Activated naive CD4-positive, alpha-beta T cell treated with anti-CD3 and anti-CD28 coated beads, Interleukin-2, amount 10 ng/mL, durations not matched to agents 7 days and 5 days (primary cell): ENCODE measurements at regions not wholly inside any gene's neighbourhood (a gene's known extent, or its start where the extent isn't known, plus 50 kb on each side); places are given as distances from the start of the nearest gene placed in this dataset.

Experiments used
- CTCF ChIA-PET: fragments of 350-600 bp; sonication (Branson Sonifier 250); formaldehyde crosslinking; loops from one replicate; lab custom pipeline; 2021; ENCODE audit warnings: antibody characterized with exemption; lab: Charles Lee
- DNase-seq: peaks from one replicate; pipeline ENCODE4 v3.0.0-alpha.2; 2020
- H3K27ac Mint-ChIP-seq: one replicate; pipeline ENCODE4 v1.8.0; 2021; ENCODE audit warnings: mild to moderate bottlenecking, moderate library complexity, mixed read lengths
- H3K27me3 Mint-ChIP-seq: one replicate; pipeline ENCODE4 v1.8.0; 2021; ENCODE audit warnings: mild to moderate bottlenecking, mixed read lengths
- H3K36me3 Mint-ChIP-seq: one replicate; pipeline ENCODE4 v1.8.0; 2021; ENCODE audit warnings: mixed read lengths
- H3K4me1 Mint-ChIP-seq: one replicate; pipeline ENCODE4 v1.8.0; 2021; ENCODE audit warnings: mixed read lengths
- H3K4me3 Mint-ChIP-seq: one replicate; pipeline ENCODE4 v1.8.0; 2021; ENCODE audit warnings: mild to moderate bottlenecking, moderate library complexity, mixed read lengths
- H3K9me3 Mint-ChIP-seq: one replicate; pipeline ENCODE4 v1.8.0; 2021; ENCODE audit warnings: mixed read lengths

GRCh38 chr16:86404678-86405077 is 105.6 kb upstream of the FOXF1 start:
- no peaks in the 10 kb centered on the region for H3K4me1 Mint-ChIP-seq
- no peaks in the 10 kb centered on the region for H3K9me3 Mint-ChIP-seq
- no peaks in the 10 kb centered on the region for H3K36me3 Mint-ChIP-seq
- no peak overlapping the region for H3K27ac Mint-ChIP-seq
- H3K27me3 Mint-ChIP-seq = no peaks in the 10 kb centered on the region
- no peak overlapping the region for H3K4me3 Mint-ChIP-seq
- CTCF ChIA-PET = no interaction called here
- no peak for DNase-seq

GRCh38 chr16:86405319-86405718 is 105.0 kb upstream of the FOXF1 start:
- no peak for DNase-seq
- H3K27ac Mint-ChIP-seq = no peak overlapping the region
- H3K27me3 Mint-ChIP-seq = no peaks in the 10 kb centered on the region
- CTCF ChIA-PET = no interaction called here
- no peak overlapping the region for H3K4me3 Mint-ChIP-seq
- H3K9me3 Mint-ChIP-seq = no peaks in the 10 kb centered on the region
- no peaks in the 10 kb centered on the region for H3K36me3 Mint-ChIP-seq
- no peaks in the 10 kb centered on the region for H3K4me1 Mint-ChIP-seq

GRCh38 chr16:86406056-86406455 is 104.3 kb upstream of the FOXF1 start:
- Mint-ChIP-seq H3K36me3 (no peaks in the 10 kb centered on the region), H3K4me3 (no peak overlapping the region), H3K27ac (no peak overlapping the region), H3K4me1 (no peaks in the 10 kb centered on the region), H3K27me3 (no peaks in the 10 kb centered on the region), H3K9me3 (no peaks in the 10 kb centered on the region)
- no peak for DNase-seq
- CTCF ChIA-PET = no interaction called here

- CTCF ChIA-PET = no interaction called here
- no peaks in the 10 kb centered on the region for H3K4me1 Mint-ChIP-seq
- no peaks in the 10 kb centered on the region for H3K36me3 Mint-ChIP-seq
- H3K9me3 Mint-ChIP-seq = peaks cover 3% of the 10 kb centered on the region
- no peak for DNase-seq
- no peaks in the 10 kb centered on the region for H3K27me3 Mint-ChIP-seq
- no peak overlapping the region for H3K27ac Mint-ChIP-seq
- H3K4me3 Mint-ChIP-seq = no peak overlapping the region
Observed at GRCh38 chr16:86408685-86409084, 101.6 kb upstream of the FOXF1 start.

- Mint-ChIP-seq H3K9me3 (peaks cover 3% of the 10 kb centered on the region), H3K27me3 (no peaks in the 10 kb centered on the region), H3K36me3 (no peaks in the 10 kb centered on the region), H3K4me1 (no peaks in the 10 kb centered on the region), H3K4me3 (no peak overlapping the region), H3K27ac (no peak overlapping the region)
- DNase-seq = no peak
- CTCF ChIA-PET = no interaction called here
Observed at GRCh38 chr16:86410081-86410480, 100.2 kb upstream of the FOXF1 start.

GRCh38 chr16:86410529-86410928 is 99.8 kb upstream of the FOXF1 start:
- Mint-ChIP-seq H3K9me3 (peaks cover 3% of the 10 kb centered on the region), H3K4me3 (no peak overlapping the region), H3K36me3 (no peaks in the 10 kb centered on the region), H3K4me1 (no peaks in the 10 kb centered on the region), H3K27me3 (no peaks in the 10 kb centered on the region), H3K27ac (no peak overlapping the region)
- DNase-seq = no peak
- CTCF ChIA-PET = no interaction called here

GRCh38 chr16:86411897-86412296 is 98.4 kb upstream of the FOXF1 start:
- Mint-ChIP-seq H3K27ac (no peak overlapping the region), H3K4me1 (no peaks in the 10 kb centered on the region), H3K4me3 (no peak overlapping the region), H3K36me3 (no peaks in the 10 kb centered on the region), H3K9me3 (peaks cover 3% of the 10 kb centered on the region), H3K27me3 (no peaks in the 10 kb centered on the region)
- CTCF ChIA-PET = no interaction called here
- DNase-seq = no peak

GRCh38 chr16:86414991-86415740 is 95.2 kb upstream of the FOXF1 start:
- H3K4me3 Mint-ChIP-seq = no peak overlapping the region
- no peaks in the 10 kb centered on the region for H3K27me3 Mint-ChIP-seq
- CTCF ChIA-PET = no interaction called here
- DNase-seq = no peak
- peaks cover 3% of the 10 kb centered on the region for H3K9me3 Mint-ChIP-seq
- H3K4me1 Mint-ChIP-seq = no peaks in the 10 kb centered on the region
- no peak overlapping the region for H3K27ac Mint-ChIP-seq
- no peaks in the 10 kb centered on the region for H3K36me3 Mint-ChIP-seq

- no peaks in the 10 kb centered on the region for H3K27me3 Mint-ChIP-seq
- H3K4me1 Mint-ChIP-seq = no peaks in the 10 kb centered on the region
- CTCF ChIA-PET = no interaction called here
- no peak for DNase-seq
- H3K4me3 Mint-ChIP-seq = no peak overlapping the region
- H3K36me3 Mint-ChIP-seq = no peaks in the 10 kb centered on the region
- no peak overlapping the region for H3K27ac Mint-ChIP-seq
- H3K9me3 Mint-ChIP-seq = peaks cover 4% of the 10 kb centered on the region
Observed at GRCh38 chr16:86418981-86419380, 91.3 kb upstream of the FOXF1 start.

GRCh38 chr16:86419518-86419917 is 90.8 kb upstream of the FOXF1 start:
- Mint-ChIP-seq H3K36me3 (no peaks in the 10 kb centered on the region), H3K27ac (no peak overlapping the region), H3K4me1 (no peaks in the 10 kb centered on the region)

GRCh38 chr16:86421995-86422394 is 88.3 kb upstream of the FOXF1 start:
- Mint-ChIP-seq H3K36me3 (no peaks in the 10 kb centered on the region), H3K9me3 (peaks cover 6% of the 10 kb centered on the region), H3K27ac (no peak overlapping the region), H3K4me1 (no peaks in the 10 kb centered on the region), H3K27me3 (no peaks in the 10 kb centered on the region), H3K4me3 (no peak overlapping the region)
- CTCF ChIA-PET = no interaction called here
- no peak for DNase-seq

More at GRCh38 chr16:86419518-86419917, 90.8 kb upstream of the FOXF1 start:
- CTCF ChIA-PET = no interaction called here
- peaks cover 4% of the 10 kb centered on the region for H3K9me3 Mint-ChIP-seq
- H3K27me3 Mint-ChIP-seq = no peaks in the 10 kb centered on the region
- DNase-seq = no peak
- H3K4me3 Mint-ChIP-seq = no peak overlapping the region

GRCh38 chr16:86424398-86424797 is 85.9 kb upstream of the FOXF1 start:
- no peaks in the 10 kb centered on the region for H3K27me3 Mint-ChIP-seq
- no peak for DNase-seq
- no peaks in the 10 kb centered on the region for H3K4me1 Mint-ChIP-seq
- H3K4me3 Mint-ChIP-seq = no peak overlapping the region
- CTCF ChIA-PET = no interaction called here
- H3K27ac Mint-ChIP-seq = no peak overlapping the region
- no peaks in the 10 kb centered on the region for H3K36me3 Mint-ChIP-seq
- peaks cover 6% of the 10 kb centered on the region for H3K9me3 Mint-ChIP-seq

- Mint-ChIP-seq H3K9me3 (peaks cover 6% of the 10 kb centered on the region), H3K27me3 (no peaks in the 10 kb centered on the region), H3K4me1 (no peaks in the 10 kb centered on the region), H3K4me3 (no peak overlapping the region), H3K27ac (no peak overlapping the region), H3K36me3 (no peaks in the 10 kb centered on the region)
- CTCF ChIA-PET = no interaction called here
- DNase-seq = no peak
Observed at GRCh38 chr16:86424985-86425384, 85.3 kb upstream of the FOXF1 start.

- H3K9me3 Mint-ChIP-seq = peaks cover 6% of the 10 kb centered on the region
- no peaks in the 10 kb centered on the region for H3K27me3 Mint-ChIP-seq
- CTCF ChIA-PET = no interaction called here
- no peak overlapping the region for H3K27ac Mint-ChIP-seq
- H3K36me3 Mint-ChIP-seq = no peaks in the 10 kb centered on the region
- no peak overlapping the region for H3K4me3 Mint-ChIP-seq
- no peak for DNase-seq
- H3K4me1 Mint-ChIP-seq = no peaks in the 10 kb centered on the region
Observed at GRCh38 chr16:86426063-86426642, 84.2 kb upstream of the FOXF1 start.

GRCh38 chr16:86427433-86427851 is 82.9 kb upstream of the FOXF1 start:
- CTCF ChIA-PET = no interaction called here
- H3K27me3 Mint-ChIP-seq = no peaks in the 10 kb centered on the region
- no peak overlapping the region for H3K4me3 Mint-ChIP-seq
- no peak overlapping the region for H3K27ac Mint-ChIP-seq
- H3K36me3 Mint-ChIP-seq = no peaks in the 10 kb centered on the region
- DNase-seq = no peak
- peaks cover 3% of the 10 kb centered on the region for H3K9me3 Mint-ChIP-seq
- H3K4me1 Mint-ChIP-seq = no peaks in the 10 kb centered on the region
